GM06990 (cell line): ENCODE measurements at regions not wholly inside any gene's neighbourhood (a gene's known extent, or its start where the extent isn't known, plus 50 kb on each side); places are given as distances from the start of the nearest gene placed in this dataset.
A peak's percentile ranks its signal among the peaks of the same experiment; 100 is the strongest.

Experiments used
- DNase-seq: peaks from one replicate; pipeline ENCODE4 v3.0.0-alpha.2; 2011; ENCODE audit not compliant: insufficient read length; ENCODE audit errors: extremely low read depth
- H3K27me3 ChIP-seq: replicated peaks from 2 replicates; pipeline ENCODE4 v1.6.0; 2011; ENCODE audit warnings: low read length; ENCODE audit not compliant: control insufficient read depth, insufficient read depth
- H3K36me3 ChIP-seq: 2 replicates; pipeline ENCODE4 v1.5.1; 2011; ENCODE audit warnings: low read length; ENCODE audit not compliant: control insufficient read depth, insufficient read depth
- H3K4me3 ChIP-seq: replicated peaks from 2 replicates; pipeline ENCODE4 v1.5.1; 2011; ENCODE audit warnings: low read depth, mild to moderate bottlenecking, control low read depth, low read length
- TF ChIP-seq, protein P1 (sequence below): IDR thresholded peaks from 2 replicates; pipeline ENCODE4 v1.5.1; 2011; ENCODE audit warnings: low read length, control low read depth, mild to moderate bottlenecking, inconsistent platforms; ENCODE audit not compliant: insufficient read depth, poor library complexity, severe bottlenecking

DNA sequence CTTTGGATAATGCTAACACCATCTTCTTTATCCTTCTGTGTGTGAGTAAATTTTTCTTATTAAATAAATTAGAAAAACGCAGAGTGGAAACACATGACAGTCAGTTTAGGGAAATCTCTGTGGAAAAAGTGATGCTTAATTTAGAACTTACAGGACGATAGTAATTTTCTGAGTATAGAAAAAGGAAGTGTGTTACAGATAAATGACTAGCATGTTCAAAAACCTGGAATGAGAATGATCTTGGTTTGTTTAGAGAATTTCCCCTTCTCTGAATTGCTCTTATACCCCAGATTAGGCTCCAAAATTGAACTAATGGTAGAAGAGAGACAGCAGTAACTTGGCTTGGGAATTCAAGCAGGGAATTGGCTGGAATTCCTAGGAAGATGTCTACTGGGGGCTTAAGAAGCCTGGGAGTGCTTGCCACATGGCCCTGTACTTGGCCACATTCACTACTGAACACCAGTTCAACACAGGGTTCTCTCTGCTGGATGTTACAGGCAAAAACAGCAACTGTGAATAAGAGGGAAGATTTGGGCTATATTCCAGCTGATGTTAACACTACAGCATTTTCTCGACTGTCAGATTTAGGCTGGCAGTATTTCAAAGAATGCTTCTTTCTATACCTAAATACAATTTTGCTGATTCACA is 1004.2 kb downstream of the TTLL7 start:
- H3K4me3 ChIP-seq: no peak overlapping the region
- H3K36me3 ChIP-seq: no peaks in the 10 kb centered on the region
- no peak for DNase-seq
- H3K27me3 ChIP-seq: no peaks in the 10 kb centered on the region
- TF ChIP-seq, protein P1, sequence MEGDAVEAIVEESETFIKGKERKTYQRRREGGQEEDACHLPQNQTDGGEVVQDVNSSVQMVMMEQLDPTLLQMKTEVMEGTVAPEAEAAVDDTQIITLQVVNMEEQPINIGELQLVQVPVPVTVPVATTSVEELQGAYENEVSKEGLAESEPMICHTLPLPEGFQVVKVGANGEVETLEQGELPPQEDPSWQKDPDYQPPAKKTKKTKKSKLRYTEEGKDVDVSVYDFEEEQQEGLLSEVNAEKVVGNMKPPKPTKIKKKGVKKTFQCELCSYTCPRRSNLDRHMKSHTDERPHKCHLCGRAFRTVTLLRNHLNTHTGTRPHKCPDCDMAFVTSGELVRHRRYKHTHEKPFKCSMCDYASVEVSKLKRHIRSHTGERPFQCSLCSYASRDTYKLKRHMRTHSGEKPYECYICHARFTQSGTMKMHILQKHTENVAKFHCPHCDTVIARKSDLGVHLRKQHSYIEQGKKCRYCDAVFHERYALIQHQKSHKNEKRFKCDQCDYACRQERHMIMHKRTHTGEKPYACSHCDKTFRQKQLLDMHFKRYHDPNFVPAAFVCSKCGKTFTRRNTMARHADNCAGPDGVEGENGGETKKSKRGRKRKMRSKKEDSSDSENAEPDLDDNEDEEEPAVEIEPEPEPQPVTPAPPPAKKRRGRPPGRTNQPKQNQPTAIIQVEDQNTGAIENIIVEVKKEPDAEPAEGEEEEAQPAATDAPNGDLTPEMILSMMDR: no peak

DNA sequence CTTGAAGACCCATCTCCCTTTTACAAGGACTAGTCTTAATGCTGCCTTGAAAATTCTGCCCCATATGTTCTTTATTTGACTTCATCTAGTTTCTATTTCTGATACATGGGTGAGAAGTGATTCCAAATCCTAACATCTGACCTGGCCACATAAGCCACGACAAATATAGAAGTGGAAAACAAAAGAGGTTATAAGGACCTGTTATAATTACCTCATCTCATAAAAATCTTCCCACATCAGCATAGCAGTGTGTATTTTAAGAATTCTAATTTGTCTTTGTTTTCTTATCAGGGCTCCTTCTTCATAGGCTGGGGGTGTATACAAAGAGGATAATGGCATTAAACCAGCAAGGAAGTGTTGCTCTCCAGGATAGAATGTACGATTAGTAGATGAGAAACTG is 1007.4 kb downstream of the TTLL7 start:
- no peaks in the 10 kb centered on the region for H3K27me3 ChIP-seq
- TF ChIP-seq, protein P1: no peak
- DNase-seq: no peak
- H3K36me3 ChIP-seq: no peaks in the 10 kb centered on the region
- H3K4me3 ChIP-seq: no peak overlapping the region

DNA sequence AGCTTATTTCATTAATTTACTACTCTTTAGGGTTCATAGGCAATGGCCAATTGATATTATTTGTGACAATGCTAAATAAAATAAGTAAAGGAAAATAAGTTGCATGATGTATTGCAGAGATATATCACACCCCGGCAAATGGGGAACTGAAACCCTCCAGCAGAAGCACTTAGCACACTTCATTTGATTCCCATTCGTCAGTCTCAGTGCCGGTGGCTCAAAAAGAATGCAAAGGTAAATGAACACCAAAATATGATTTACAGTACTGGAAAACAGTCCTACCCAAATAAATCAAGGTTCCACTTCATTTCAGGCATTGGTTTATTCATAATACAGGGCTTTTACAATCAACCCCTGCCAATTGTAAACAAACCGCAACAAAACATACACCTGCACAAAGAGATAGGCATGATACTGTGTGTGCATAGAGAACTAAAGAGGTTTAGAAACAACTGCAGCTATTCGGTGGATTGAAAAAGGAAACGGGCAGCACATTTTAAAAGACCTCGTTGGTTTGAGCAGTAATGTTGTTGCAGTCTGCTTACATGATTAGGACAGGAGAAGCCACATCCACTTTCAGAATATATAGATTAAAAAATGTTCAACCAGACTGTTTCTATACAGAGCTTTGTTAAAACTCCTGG is 1019.2 kb downstream of the TTLL7 start:
- TF ChIP-seq, protein P1: no peak
- DNase-seq: peak; percentile 16
- Histone ChIP-seq H3K36me3 (no peaks in the 10 kb centered on the region), H3K27me3 (no peaks in the 10 kb centered on the region), H3K4me3 (no peak overlapping the region)

DNA sequence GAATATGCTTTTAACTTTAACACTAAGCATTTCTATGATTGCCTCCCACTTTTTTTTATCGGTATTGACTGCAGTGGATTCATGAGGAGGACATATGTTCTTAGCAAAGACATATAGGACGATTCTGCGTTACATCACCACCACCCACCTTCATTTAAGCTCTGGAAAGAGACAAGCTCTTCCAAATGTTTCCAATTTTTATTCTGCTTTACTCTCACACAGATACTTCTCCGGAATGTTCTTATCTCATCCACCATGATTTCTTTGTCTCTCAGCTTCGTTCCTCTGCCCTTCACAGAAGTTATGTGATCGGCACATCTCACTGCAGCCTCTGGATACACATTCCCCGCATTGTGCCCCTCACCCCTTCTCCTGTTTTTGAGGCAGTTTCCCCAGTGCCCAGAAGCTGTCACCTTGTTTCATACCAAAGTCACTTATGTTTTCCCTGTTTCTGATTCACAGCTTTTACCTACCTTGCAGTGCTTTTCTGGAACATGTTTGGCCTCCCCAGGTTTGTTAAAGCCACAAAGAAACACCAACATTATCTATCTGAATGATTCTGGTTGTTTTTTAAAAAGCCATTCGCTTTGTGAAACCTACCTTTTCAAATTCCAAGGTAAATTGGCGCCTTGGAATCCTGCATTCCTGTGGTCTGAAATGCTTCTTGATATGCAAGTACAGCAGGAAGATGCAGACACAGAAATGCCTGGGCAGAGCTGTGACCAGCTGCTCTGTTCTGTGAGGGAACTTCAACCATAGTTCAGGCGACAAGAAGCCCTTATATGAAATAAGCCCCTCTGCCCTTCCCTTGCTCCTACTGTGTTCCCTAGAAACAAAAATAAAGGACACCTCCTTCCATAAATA is 1020.2 kb downstream of the TTLL7 start:
- Histone ChIP-seq H3K4me3 (no peak overlapping the region), H3K36me3 (no peaks in the 10 kb centered on the region), H3K27me3 (no peaks in the 10 kb centered on the region)
- TF ChIP-seq, protein P1: no peak
- no peak for DNase-seq

DNA sequence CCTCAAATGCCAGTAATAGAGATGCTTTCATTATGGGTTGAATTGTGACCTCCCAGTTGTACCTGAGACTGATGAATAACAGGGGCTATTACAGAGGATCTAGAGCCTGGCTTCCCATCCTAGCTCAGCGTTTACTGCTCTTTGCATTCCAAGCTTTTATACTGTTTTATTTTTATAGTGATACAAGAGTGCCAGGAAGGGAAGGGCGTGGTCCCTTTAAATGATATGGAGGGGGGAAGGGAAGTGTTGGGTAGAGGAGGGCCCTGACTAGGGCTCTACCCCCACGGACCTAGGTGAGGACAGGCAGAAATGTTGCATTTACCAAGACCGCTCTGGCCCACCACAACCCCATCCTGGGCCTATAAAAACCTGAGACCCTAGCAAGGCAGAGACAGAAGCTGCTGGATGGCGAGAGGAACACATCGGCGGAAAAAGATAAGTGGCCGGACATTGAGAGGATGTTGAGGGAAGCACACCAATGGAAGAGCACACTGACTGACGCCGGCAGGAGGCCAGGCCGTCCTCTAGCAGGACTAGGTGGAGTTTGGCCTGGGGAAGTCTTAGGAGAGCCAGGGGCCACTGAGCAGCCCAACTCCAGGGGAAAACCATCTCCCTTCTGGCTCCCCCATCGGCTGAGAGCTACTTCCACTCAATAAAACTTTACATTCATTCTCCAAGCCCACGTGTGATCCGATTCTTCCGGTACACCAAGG is 1025.9 kb downstream of the TTLL7 start:
- TF ChIP-seq, protein P1: no peak

More for the DNA sequence above, 1025.9 kb downstream of the TTLL7 start:
- Histone ChIP-seq H3K4me3 (no peak overlapping the region), H3K36me3 (no peaks in the 10 kb centered on the region), H3K27me3 (no peaks in the 10 kb centered on the region)
- DNase-seq: no peak
